GM23338 (cell line): ENCODE measurements at regions not wholly inside any gene's neighbourhood (a gene's known extent, or its start where the extent isn't known, plus 50 kb on each side); places are given as distances from the start of the nearest gene placed in this dataset.

Source experiments
- CREB1 ChIP-seq: fragments of 250-450 bp; sonication (Bioruptor Pico); IDR thresholded peaks from 2 replicates; pipeline ENCODE4 v1.5.0; 2020; ENCODE audit warnings: low read depth, mild to moderate bottlenecking, moderate library complexity
- CTCF ChIP-seq, 2 experiments: fragments of 200-600 bp in 1 of 2; sonication (generic) in 1 of 2; conservative IDR thresholded peaks; 2 replicates each; pipeline versions ENCODE4 v1.5.1 to v1.6.1; 2016 to 2017; ENCODE audit warnings: antibody characterized with exemption in 2 of 2, low read depth in 2 of 2, mild to moderate bottlenecking in 2 of 2, moderate library complexity in 1 of 2
- EZH2 ChIP-seq: fragments of 200-600 bp; sonication (generic); IDR thresholded peaks from one replicate; pipeline ENCODE4 v1.8.0; 2017; ENCODE audit warnings: antibody characterized with exemption, mild to moderate bottlenecking, low read depth; ENCODE audit not compliant: unreplicated experiment
- EZH2phosphoT487 ChIP-seq: fragments of 200-600 bp; sonication (generic); IDR thresholded peaks from one replicate; pipeline ENCODE4 v1.8.1; 2018; ENCODE audit warnings: antibody characterized with exemption; ENCODE audit not compliant: unreplicated experiment
- JUNB ChIP-seq: IDR thresholded peaks from one replicate; pipeline ENCODE4 v1.6.1; 2016; ENCODE audit warnings: antibody characterized with exemption; ENCODE audit not compliant: unreplicated experiment
- NANOG ChIP-seq: IDR thresholded peaks from 2 replicates; pipeline ENCODE4 v1.6.1; 2016; ENCODE audit warnings: antibody characterized with exemption, borderline replicate concordance
- POLR2AphosphoS5 ChIP-seq: IDR thresholded peaks from 2 replicates; pipeline ENCODE4 v1.6.1; 2016; ENCODE audit warnings: antibody characterized with exemption, low read depth
- REST ChIP-seq: IDR thresholded peaks from one replicate; pipeline ENCODE4 v1.6.1; 2018; ENCODE audit warnings: antibody characterized with exemption; ENCODE audit not compliant: unreplicated experiment
- STAT1 ChIP-seq: IDR thresholded peaks from one replicate; pipeline ENCODE4 v1.6.1; 2016; ENCODE audit warnings: antibody characterized with exemption; ENCODE audit not compliant: unreplicated experiment
- ZNF114 ChIP-seq: fragments of 250-450 bp; sonication (Bioruptor Pico); IDR thresholded peaks from 2 replicates; pipeline ENCODE4 v1.5.0; 2020; ENCODE audit warnings: mild to moderate bottlenecking, moderate library complexity
- ZNF331 ChIP-seq: fragments of 250-450 bp; sonication (Bioruptor Pico); IDR thresholded peaks from 2 replicates; pipeline ENCODE4 v1.5.0; 2020; ENCODE audit warnings: low read depth, mild to moderate bottlenecking, moderate library complexity

- 0 out of 4 replicates have a peak, but pooled peaks of 1 of the 2 experiments have one; percentile 8 for TF ChIP-seq CTCF (conservative IDR thresholded peaks at IDR 0.05; ENCODE audit: low read depth in 2 of 2)
- no peak for TF ChIP-seq EZH2phosphoT487
- no peak for TF ChIP-seq POLR2AphosphoS5
- no peak for TF ChIP-seq EZH2
- no peak for TF ChIP-seq CREB1 (CRISPR knock-in tag)
- TF ChIP-seq REST = no peak
- no peak for TF ChIP-seq JUNB
- TF ChIP-seq ZNF331 (CRISPR knock-in tag) = no peak
- TF ChIP-seq STAT1 = no peak
- TF ChIP-seq ZNF114 (CRISPR knock-in tag) = no peak
- TF ChIP-seq NANOG = no peak
Measured at GRCh38 chr15:31263751-31264558, 62.7 kb upstream of the KLF13 start.
